ENCODE measurements at regions not wholly inside any gene's neighbourhood (a gene's known extent, or its start where the extent isn't known, plus 50 kb on each side); places are given as distances from the start of the nearest gene placed in this dataset.

DNA sequence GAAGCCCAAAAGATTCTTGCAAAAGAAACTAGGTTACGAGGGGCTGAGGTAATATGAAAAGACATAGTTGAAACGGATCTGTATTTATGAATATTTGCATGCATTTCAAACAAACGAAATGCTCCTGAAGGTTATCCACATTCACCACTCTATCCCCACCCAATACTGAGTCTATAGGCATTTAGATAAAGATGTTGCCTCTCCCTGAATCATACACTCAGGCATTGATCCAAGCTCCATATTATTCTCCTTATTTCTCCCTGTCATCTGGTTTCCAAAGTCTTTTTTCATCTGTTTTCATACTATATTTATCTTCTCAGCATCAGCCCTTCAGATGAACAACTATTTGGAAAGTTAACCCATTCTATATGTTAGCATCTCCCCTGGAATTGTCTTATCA lies 492.5 kb upstream of the TGFBR2 start:
- TF ChIP-seq, protein P1, sequence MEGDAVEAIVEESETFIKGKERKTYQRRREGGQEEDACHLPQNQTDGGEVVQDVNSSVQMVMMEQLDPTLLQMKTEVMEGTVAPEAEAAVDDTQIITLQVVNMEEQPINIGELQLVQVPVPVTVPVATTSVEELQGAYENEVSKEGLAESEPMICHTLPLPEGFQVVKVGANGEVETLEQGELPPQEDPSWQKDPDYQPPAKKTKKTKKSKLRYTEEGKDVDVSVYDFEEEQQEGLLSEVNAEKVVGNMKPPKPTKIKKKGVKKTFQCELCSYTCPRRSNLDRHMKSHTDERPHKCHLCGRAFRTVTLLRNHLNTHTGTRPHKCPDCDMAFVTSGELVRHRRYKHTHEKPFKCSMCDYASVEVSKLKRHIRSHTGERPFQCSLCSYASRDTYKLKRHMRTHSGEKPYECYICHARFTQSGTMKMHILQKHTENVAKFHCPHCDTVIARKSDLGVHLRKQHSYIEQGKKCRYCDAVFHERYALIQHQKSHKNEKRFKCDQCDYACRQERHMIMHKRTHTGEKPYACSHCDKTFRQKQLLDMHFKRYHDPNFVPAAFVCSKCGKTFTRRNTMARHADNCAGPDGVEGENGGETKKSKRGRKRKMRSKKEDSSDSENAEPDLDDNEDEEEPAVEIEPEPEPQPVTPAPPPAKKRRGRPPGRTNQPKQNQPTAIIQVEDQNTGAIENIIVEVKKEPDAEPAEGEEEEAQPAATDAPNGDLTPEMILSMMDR (IDR thresholded peaks at IDR 0.05) = no peak
- no peak for TF ChIP-seq POLR2A (IDR thresholded peaks at IDR 0.05)
